ENCODE measurements at regions not wholly inside any gene's neighbourhood (a gene's known extent, or its start where the extent isn't known, plus 50 kb on each side); places are given as distances from the start of the nearest gene placed in this dataset.

DNA sequence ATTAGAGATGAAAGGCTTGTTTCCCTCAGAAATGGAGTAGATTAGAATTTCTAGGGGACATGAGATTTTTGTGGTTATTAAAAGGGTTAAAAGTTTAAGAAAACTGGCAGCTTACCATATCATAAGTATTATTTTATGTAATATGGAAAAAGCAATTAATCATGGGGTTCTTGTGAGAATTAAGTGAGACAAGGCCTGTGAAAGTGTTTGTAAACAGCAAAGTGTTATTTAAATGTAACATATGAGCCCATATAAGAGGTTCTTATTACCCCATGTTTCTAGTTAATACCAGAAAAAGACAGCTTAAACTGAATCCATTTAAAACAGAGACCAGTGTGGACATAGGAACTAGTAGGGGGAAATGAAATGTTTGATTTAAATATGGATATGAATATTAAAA is 241.1 kb upstream of the PIK3R1 start:
- Histone ChIP-seq H3K4me3 (no peak overlapping the region), H3K4me1 (no peaks in the 10 kb centered on the region), H3K27ac (no peak overlapping the region), H3K4me2 (no peak overlapping the region), H3K9me3 (no peaks in the 10 kb centered on the region)
- TF ChIP-seq ZFP36 (IDR thresholded peaks at IDR 0.05; ENCODE audit: borderline replicate concordance, partially characterized antibody) (no peak), NFE2L2 (conservative IDR thresholded peaks at IDR 0.05; ENCODE audit: low read length) (no peak), CHD4 (IDR thresholded peaks at IDR 0.05; ENCODE audit: borderline replicate concordance) (no peak), SREBF2 (IDR thresholded peaks at IDR 0.05) (no peak), PHF8 (IDR thresholded peaks at IDR 0.05; ENCODE audit: borderline replicate concordance, low read depth) (no peak), POLR2A (IDR thresholded peaks at IDR 0.05; ENCODE audit: low read length) (no peak), CBX2 (IDR thresholded peaks at IDR 0.05; ENCODE audit: borderline replicate concordance, low read depth) (no peak)
- CTCF ChIA-PET, result no interaction called here
- POLR2A ChIA-PET, result no interaction called here
- ATAC-seq, result no peak
- DNase-seq (ENCODE audit: low read depth in 1 of 2, low spot score in 1 of 2), result no peak
- FAIRE-seq, result no peak

DNA sequence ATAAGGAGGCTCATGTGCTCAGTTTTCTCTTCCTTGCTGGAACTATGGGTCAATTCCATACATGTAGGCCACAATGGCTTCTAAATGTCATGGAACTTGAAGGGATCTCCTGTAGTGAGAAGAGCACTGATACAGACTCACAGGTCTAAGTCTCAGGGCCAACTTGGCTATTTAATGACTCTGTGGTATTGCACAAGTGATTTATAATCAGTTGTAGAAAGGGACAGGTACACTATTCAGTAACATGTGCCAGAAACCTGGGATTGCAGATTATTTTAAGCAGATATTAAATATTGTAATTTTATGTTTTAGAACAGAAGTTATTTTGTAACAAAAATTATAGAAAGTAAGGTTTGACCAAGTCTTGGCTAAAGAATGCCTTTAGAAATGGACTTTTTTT is 241.5 kb upstream of the PIK3R1 start:
- DNase-seq (ENCODE audit: low read depth in 1 of 2, low spot score in 1 of 2) (no peak), ATAC-seq (no peak), FAIRE-seq (no peak)
- CTCF ChIA-PET, result no interaction called here
- Histone ChIP-seq H3K4me3 (no peak overlapping the region), H3K9me3 (no peaks in the 10 kb centered on the region), H3K27ac (no peak overlapping the region), H3K4me2 (no peak overlapping the region), H3K4me1 (no peaks in the 10 kb centered on the region)
- TF ChIP-seq, protein P1, sequence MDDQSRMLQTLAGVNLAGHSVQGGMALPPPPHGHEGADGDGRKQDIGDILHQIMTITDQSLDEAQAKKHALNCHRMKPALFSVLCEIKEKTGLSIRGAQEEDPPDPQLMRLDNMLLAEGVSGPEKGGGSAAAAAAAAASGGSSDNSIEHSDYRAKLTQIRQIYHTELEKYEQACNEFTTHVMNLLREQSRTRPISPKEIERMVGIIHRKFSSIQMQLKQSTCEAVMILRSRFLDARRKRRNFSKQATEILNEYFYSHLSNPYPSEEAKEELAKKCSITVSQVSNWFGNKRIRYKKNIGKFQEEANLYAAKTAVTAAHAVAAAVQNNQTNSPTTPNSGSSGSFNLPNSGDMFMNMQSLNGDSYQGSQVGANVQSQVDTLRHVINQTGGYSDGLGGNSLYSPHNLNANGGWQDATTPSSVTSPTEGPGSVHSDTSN (IDR thresholded peaks at IDR 0.05), result no peak
- TF ChIP-seq PHF8 (IDR thresholded peaks at IDR 0.05; ENCODE audit: borderline replicate concordance, low read depth) (no peak), CEBPB (IDR thresholded peaks at IDR 0.05) (no peak), FOXS1 (CRISPR knock-in tag; IDR thresholded peaks at IDR 0.05) (no peak), ESRRA (IDR thresholded peaks at IDR 0.05; ENCODE audit: borderline replicate concordance, low read length) (no peak), JUN (IDR thresholded peaks at IDR 0.05) (no peak), NFE2L2 (conservative IDR thresholded peaks at IDR 0.05; ENCODE audit: low read length) (no peak), NPAS2 (CRISPR knock-in tag; IDR thresholded peaks at IDR 0.05; ENCODE audit: borderline replicate concordance) (no peak), KDM5A (IDR thresholded peaks at IDR 0.05) (no peak), ZFP36 (IDR thresholded peaks at IDR 0.05; ENCODE audit: borderline replicate concordance, partially characterized antibody) (no peak), HOXB5 (CRISPR knock-in tag; IDR thresholded peaks at IDR 0.05) (no peak), RAD21 (conservative IDR thresholded peaks at IDR 0.05 in 1 of 2, IDR thresholded peaks at IDR 0.05 in 1 of 2) (no peak)
- TF ChIP-seq, protein P2, sequence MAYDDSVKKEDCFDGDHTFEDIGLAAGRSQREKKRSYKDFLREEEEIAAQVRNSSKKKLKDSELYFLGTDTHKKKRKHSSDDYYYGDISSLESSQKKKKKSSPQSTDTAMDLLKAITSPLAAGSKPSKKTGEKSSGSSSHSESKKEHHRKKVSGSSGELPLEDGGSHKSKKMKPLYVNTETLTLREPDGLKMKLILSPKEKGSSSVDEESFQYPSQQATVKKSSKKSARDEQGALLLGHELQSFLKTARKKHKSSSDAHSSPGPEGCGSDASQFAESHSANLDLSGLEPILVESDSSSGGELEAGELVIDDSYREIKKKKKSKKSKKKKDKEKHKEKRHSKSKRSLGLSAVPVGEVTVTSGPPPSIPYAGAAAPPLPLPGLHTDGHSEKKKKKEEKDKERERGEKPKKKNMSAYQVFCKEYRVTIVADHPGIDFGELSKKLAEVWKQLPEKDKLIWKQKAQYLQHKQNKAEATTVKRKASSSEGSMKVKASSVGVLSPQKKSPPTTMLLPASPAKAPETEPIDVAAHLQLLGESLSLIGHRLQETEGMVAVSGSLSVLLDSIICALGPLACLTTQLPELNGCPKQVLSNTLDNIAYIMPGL (CRISPR knock-in tag; IDR thresholded peaks at IDR 0.05; ENCODE audit: borderline replicate concordance), result no peak
- POLR2A ChIA-PET, result no interaction called here

DNA sequence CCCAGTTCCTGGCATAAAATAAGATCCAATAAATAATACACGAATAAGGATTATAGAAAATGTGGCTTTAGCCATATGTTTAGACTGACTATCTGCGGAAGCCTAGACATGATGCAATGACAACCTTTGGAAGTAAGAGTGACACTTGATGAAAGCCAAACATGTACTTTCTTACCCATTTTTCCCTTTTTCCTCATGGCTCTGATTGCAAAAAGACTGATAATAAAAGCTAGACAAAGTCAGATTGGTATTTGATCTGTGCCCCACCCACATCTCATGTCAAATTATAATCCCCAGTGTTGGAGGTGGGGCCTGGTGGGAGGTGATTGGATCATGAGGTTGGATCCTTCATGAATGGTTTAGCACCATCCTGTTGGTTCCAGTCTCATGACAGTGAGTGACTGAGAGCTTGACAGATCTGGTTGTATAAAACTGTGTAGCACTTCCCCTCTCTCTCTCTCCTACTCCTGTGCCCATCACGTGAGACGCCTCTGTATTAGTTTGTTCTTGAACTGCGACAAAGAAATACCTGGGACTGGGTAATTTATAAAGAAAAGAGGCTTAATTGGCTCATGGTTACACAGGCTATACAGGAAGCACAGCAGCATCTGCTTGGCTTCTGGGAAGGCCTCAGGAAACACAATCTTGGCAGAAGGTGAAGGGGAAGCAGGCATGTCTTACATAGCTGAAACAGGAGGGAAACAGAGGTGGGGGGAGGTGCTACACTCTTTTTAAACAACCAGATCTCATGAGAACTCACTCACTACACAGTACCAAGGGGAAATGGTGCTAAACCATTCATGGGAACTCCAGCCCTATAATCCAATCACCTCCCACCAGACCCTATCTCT is 243.4 kb upstream of the PIK3R1 start:
- TF ChIP-seq TP53 (CRISPR knock-in tag; IDR thresholded peaks at IDR 0.05) (no peak), NPAS2 (CRISPR knock-in tag; IDR thresholded peaks at IDR 0.05; ENCODE audit: borderline replicate concordance) (no peak), FOXS1 (CRISPR knock-in tag; IDR thresholded peaks at IDR 0.05) (no peak), RNF2 (IDR thresholded peaks at IDR 0.05; ENCODE audit: borderline replicate concordance, low read depth) (no peak)
- H3K27ac ChIP-seq, result no peak overlapping the region
- no peak overlapping the region for H3K4me2 ChIP-seq
- ATAC-seq (no peak), DNase-seq (ENCODE audit: low read depth in 1 of 2, low spot score in 1 of 2) (no peak), FAIRE-seq (no peak)
- 25% methylated on average over 5 of the region's 5 CpGs for WGBS (ENCODE audit: missing lambda C conversion rate)
- ChIA-PET POLR2A (no interaction called here), CTCF (interaction anchor here (1.8 kb wide), 1 partner anchor 15 kb away, joined by 5 read pairs; no protein-coding TSS in a partner anchor)
- no peaks in the 10 kb centered on the region for H3K9me3 ChIP-seq
- no peak overlapping the region for H3K4me3 ChIP-seq
- no peaks in the 10 kb centered on the region for H3K4me1 ChIP-seq
